ENCODE measurements at regions not wholly inside any gene's neighbourhood (a gene's known extent, or its start where the extent isn't known, plus 50 kb on each side); places are given as distances from the start of the nearest gene placed in this dataset.

DNA sequence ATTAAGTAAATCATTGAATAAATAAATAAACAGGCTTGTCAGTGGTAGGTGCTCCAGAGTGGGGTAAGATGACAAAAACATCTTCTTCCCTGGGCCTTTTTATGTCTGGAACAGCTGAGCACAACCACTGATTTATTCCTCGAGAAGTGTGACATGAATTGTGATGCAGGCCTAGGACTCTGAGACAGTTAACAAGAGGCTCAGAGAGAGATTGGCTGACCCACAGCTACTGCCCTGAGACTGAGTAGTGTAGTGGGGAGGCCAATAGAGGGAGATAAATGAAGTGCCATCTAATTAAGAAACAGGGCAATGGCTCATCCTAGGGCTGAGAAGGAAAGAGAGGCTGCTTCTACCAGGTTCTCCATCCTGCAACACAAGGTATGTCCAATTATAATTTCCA is 369.3 kb upstream of the TRPC7 start:
- TF ChIP-seq, protein P1, sequence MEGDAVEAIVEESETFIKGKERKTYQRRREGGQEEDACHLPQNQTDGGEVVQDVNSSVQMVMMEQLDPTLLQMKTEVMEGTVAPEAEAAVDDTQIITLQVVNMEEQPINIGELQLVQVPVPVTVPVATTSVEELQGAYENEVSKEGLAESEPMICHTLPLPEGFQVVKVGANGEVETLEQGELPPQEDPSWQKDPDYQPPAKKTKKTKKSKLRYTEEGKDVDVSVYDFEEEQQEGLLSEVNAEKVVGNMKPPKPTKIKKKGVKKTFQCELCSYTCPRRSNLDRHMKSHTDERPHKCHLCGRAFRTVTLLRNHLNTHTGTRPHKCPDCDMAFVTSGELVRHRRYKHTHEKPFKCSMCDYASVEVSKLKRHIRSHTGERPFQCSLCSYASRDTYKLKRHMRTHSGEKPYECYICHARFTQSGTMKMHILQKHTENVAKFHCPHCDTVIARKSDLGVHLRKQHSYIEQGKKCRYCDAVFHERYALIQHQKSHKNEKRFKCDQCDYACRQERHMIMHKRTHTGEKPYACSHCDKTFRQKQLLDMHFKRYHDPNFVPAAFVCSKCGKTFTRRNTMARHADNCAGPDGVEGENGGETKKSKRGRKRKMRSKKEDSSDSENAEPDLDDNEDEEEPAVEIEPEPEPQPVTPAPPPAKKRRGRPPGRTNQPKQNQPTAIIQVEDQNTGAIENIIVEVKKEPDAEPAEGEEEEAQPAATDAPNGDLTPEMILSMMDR (IDR thresholded peaks at IDR 0.05; ENCODE audit: low read length) = no peak
- TF ChIP-seq EZH2phosphoT487 (IDR thresholded peaks at IDR 0.05; ENCODE audit: low read length) = no peak
